ENCODE measurements at regions not wholly inside any gene's neighbourhood (a gene's known extent, or its start where the extent isn't known, plus 50 kb on each side); places are given as distances from the start of the nearest gene placed in this dataset.
A peak's percentile ranks its signal among the peaks of the same experiment; 100 is the strongest.

GRCh38 chr18:55900380-55900779, 312.4 kb upstream of the TCF4 start:
- ATAC-seq = peak; percentile 86
- no peak for TF ChIP-seq RARB (CRISPR knock-in tag; IDR thresholded peaks at IDR 0.05)
- TF ChIP-seq ZNF565 (CRISPR knock-in tag; conservative IDR thresholded peaks at IDR 0.05; ENCODE audit: low read depth) = no peak
- TF ChIP-seq GLIS3 (CRISPR knock-in tag; IDR thresholded peaks at IDR 0.05) = no peak
- no peak for TF ChIP-seq CSRNP3 (CRISPR knock-in tag; IDR thresholded peaks at IDR 0.05)
- TF ChIP-seq TCF4 (CRISPR knock-in tag; IDR thresholded peaks at IDR 0.05; ENCODE audit: borderline replicate concordance) = no peak
- no peak for TF ChIP-seq ARNTL (CRISPR knock-in tag; IDR thresholded peaks at IDR 0.05; ENCODE audit: borderline replicate concordance, low read depth)
- TF ChIP-seq ISL1 (CRISPR knock-in tag; IDR thresholded peaks at IDR 0.05) = peak; percentile 90
- no peak for TF ChIP-seq ZFP30 (CRISPR knock-in tag; IDR thresholded peaks at IDR 0.05)
- TF ChIP-seq TSHZ2 (CRISPR knock-in tag; IDR thresholded peaks at IDR 0.05) = peak; percentile 67
- no peak for TF ChIP-seq OSR1 (CRISPR knock-in tag; IDR thresholded peaks at IDR 0.05)
- TF ChIP-seq ZNF8 (CRISPR knock-in tag; IDR thresholded peaks at IDR 0.05) = no peak
- TF ChIP-seq CREB5 (CRISPR knock-in tag; IDR thresholded peaks at IDR 0.05; ENCODE audit: low read depth) = 0 out of 2 replicates have a peak, but pooled peaks have one; percentile 28

- no peak for ATAC-seq
- TF ChIP-seq ESRRG (CRISPR knock-in tag; IDR thresholded peaks at IDR 0.05) (no peak), BACH2 (CRISPR knock-in tag; IDR thresholded peaks at IDR 0.05; ENCODE audit: borderline replicate concordance) (no peak), ARNTL (CRISPR knock-in tag; IDR thresholded peaks at IDR 0.05; ENCODE audit: borderline replicate concordance, low read depth) (no peak), ISL1 (CRISPR knock-in tag; IDR thresholded peaks at IDR 0.05) (no peak), CREB5 (CRISPR knock-in tag; IDR thresholded peaks at IDR 0.05; ENCODE audit: low read depth) (no peak), PPARA (CRISPR knock-in tag; IDR thresholded peaks at IDR 0.05; ENCODE audit: borderline replicate concordance) (no peak), TOX (CRISPR knock-in tag; IDR thresholded peaks at IDR 0.05; ENCODE audit: borderline replicate concordance) (no peak), ZNF8 (CRISPR knock-in tag; IDR thresholded peaks at IDR 0.05) (no peak), ZFP3 (CRISPR knock-in tag; IDR thresholded peaks at IDR 0.05) (no peak), CSRNP3 (CRISPR knock-in tag; IDR thresholded peaks at IDR 0.05) (no peak), TCF4 (CRISPR knock-in tag; IDR thresholded peaks at IDR 0.05; ENCODE audit: borderline replicate concordance) (no peak), CSDC2 (CRISPR knock-in tag; IDR thresholded peaks at IDR 0.05) (no peak), RARB (CRISPR knock-in tag; IDR thresholded peaks at IDR 0.05) (no peak), POU6F1 (CRISPR knock-in tag; IDR thresholded peaks at IDR 0.05; ENCODE audit: borderline replicate concordance, low read depth) (no peak), ZC3H10 (CRISPR knock-in tag; IDR thresholded peaks at IDR 0.05) (no peak), SNAI2 (CRISPR knock-in tag; IDR thresholded peaks at IDR 0.05) (no peak)
Observed at GRCh38 chr18:55897091-55897689, 309.2 kb upstream of the TCF4 start.

Measured in SK-N-SH treated with all-trans-retinoic acid at 6 μM for 48 hours (cell line).